PC-3 (cell line): ENCODE measurements at regions not wholly inside any gene's neighbourhood (a gene's known extent, or its start where the extent isn't known, plus 50 kb on each side); places are given as distances from the start of the nearest gene placed in this dataset.

Experiments
- ATAC-seq: fragments of 200-7000 bp; cut with Tn5 transposase; 2 replicates; pipeline ENCODE4 v1.9.1; 2020; ENCODE audit warnings: mild to moderate bottlenecking, moderate library complexity
- BruUV-seq: library from RNA; stranded (reverse); fragments of 400-500 nt; replicated peaks from 2 replicates; lab custom pipeline; 2021; lab: Mats Ljungman, UMichigan
- CTCF ChIA-PET: fragments of 300-600 bp; sonication (Branson Sonifier 250); formaldehyde crosslinking; loops from one replicate; lab custom pipeline; 2022; ENCODE audit warnings: antibody characterized with exemption; lab: Charles Lee
- POLR2A ChIA-PET: fragments of 300-600 bp; sonication (Branson Sonifier 250); formaldehyde crosslinking; loops from one replicate; lab custom pipeline; 2022; ENCODE audit warnings: antibody characterized with exemption; ENCODE audit not compliant: unreplicated experiment; lab: Charles Lee
- DNase-seq: peaks from one replicate; pipeline ENCODE4 v3.0.0-alpha.2; 2015
- H2AFZ ChIP-seq: fragments of 300-600 bp; sonication (generic); 2 replicates; pipeline ENCODE4 v1.6.0; 2016; ENCODE audit warnings: antibody characterized with exemption, low read length
- H3F3A ChIP-seq: fragments of 300-600 bp; sonication (generic); one replicate; pipeline ENCODE4 v1.6.0; 2017; ENCODE audit warnings: antibody characterized with exemption, low read length, control low read depth, mild to moderate bottlenecking; ENCODE audit not compliant: unreplicated experiment
- H3K27ac ChIP-seq: fragments of 300-600 bp; sonication (generic); 2 replicates; pipeline ENCODE4 v1.5.1; 2016; ENCODE audit warnings: mild to moderate bottlenecking, low read length
- H3K27me3 ChIP-seq: fragments of 300-600 bp; sonication (generic); 2 replicates; pipeline ENCODE4 v1.6.1; 2016; ENCODE audit warnings: low read length, mixed read lengths
- H3K36me3 ChIP-seq: fragments of 300-600 bp; sonication (generic); 2 replicates; pipeline ENCODE4 v1.6.1; 2016; ENCODE audit warnings: low read depth, mixed run types, low read length, mixed read lengths
- H3K4me1 ChIP-seq: fragments of 300-600 bp; sonication (generic); 2 replicates; pipeline ENCODE4 v1.5.1; 2016; ENCODE audit warnings: low read length; ENCODE audit not compliant: insufficient read depth
- H3K4me2 ChIP-seq: fragments of 300-600 bp; sonication (generic); 2 replicates; pipeline ENCODE4 v1.6.0; 2016; ENCODE audit warnings: low read length
- H3K4me3 ChIP-seq: fragments of 300-600 bp; sonication (generic); 2 replicates; pipeline ENCODE4 v1.5.1; 2016; ENCODE audit warnings: mild to moderate bottlenecking, low read length, mixed read lengths
- H3K79me2 ChIP-seq: fragments of 300-600 bp; sonication (generic); 2 replicates; pipeline ENCODE4 v1.6.1; 2017; ENCODE audit warnings: low read length, mixed read lengths
- H3K9ac ChIP-seq: fragments of 300-600 bp; sonication (generic); 2 replicates; pipeline ENCODE4 v1.6.0; 2016; ENCODE audit warnings: mild to moderate bottlenecking, low read length
- H3K9me2 ChIP-seq: fragments of 300-600 bp; sonication (generic); replicated peaks from 2 replicates; pipeline ENCODE4 v1.6.1; 2016; ENCODE audit warnings: mixed run types, low read length, mixed read lengths
- H3K9me3 ChIP-seq: fragments of 300-600 bp; sonication (generic); 2 replicates; pipeline ENCODE4 v1.6.1; 2016; ENCODE audit warnings: low read length, mixed read lengths
- H4K20me1 ChIP-seq: fragments of 300-600 bp; sonication (generic); 2 replicates; pipeline ENCODE4 v1.6.1; 2016; ENCODE audit warnings: low read length, mixed read lengths
- CTCF ChIP-seq: fragments of 300-600 bp; sonication (generic); conservative IDR thresholded peaks from 2 replicates; pipeline ENCODE4 v1.5.1; 2017; ENCODE audit warnings: antibody characterized with exemption, low read depth, mild to moderate bottlenecking, low read length
- EZH2 ChIP-seq: fragments of 300-600 bp; sonication (generic); IDR thresholded peaks from one replicate; pipeline ENCODE4 v1.6.1; 2017; ENCODE audit warnings: antibody characterized with exemption, mild to moderate bottlenecking, low read length; ENCODE audit not compliant: unreplicated experiment
- EZH2phosphoT487 ChIP-seq: fragments of 300-600 bp; sonication (generic); IDR thresholded peaks from 2 replicates; pipeline ENCODE4 v1.6.1; 2018; ENCODE audit warnings: mild to moderate bottlenecking, antibody characterized with exemption, low read length, borderline replicate concordance
- intact Hi-C: fragments of 100-400 bp; cut with micrococcal nuclease; formaldehyde crosslinking; loops from 2 replicates; pipeline ENCODE4 v1.9.0; 2023

- POLR2A ChIA-PET, result no interaction called here
Measured at GRCh38 chr12:98018836-98019235, 496.6 kb upstream of the TMPO start.

GRCh38 chr12:98020376-98020775 is 495.0 kb upstream of the TMPO start:
- Histone ChIP-seq H3K4me2 (no peak overlapping the region), H3K79me2 (no peaks in the 10 kb centered on the region), H3K4me1 (no peaks in the 10 kb centered on the region), H3K36me3 (no peaks in the 10 kb centered on the region), H3K9me2 (no peaks in the 10 kb centered on the region), H3K27me3 (no peaks in the 10 kb centered on the region; the same call in 1 of the 2 replicates), H3K27ac (no peak overlapping the region), H3K9me3 (no peaks in the 10 kb centered on the region), H3K9ac (no peak overlapping the region), H2AFZ (no peak overlapping the region), H3K4me3 (no peak overlapping the region), H4K20me1 (no peaks in the 10 kb centered on the region), H3F3A (no peaks in the 10 kb centered on the region)
- TF ChIP-seq EZH2 (no peak), CTCF (no peak), EZH2phosphoT487 (no peak)
- no peak for ATAC-seq
- intact Hi-C loops, result no loop called here
- POLR2A ChIA-PET, result no interaction called here
- DNase-seq, result no peak
- CTCF ChIA-PET, result no interaction called here
- BruUV-seq, result no TSS peak

More at GRCh38 chr12:98018836-98019235, 496.6 kb upstream of the TMPO start:
- ATAC-seq (no peak), DNase-seq (no peak)
- H3K4me2 ChIP-seq, result no peak overlapping the region
- no peak overlapping the region for H3K4me3 ChIP-seq
- BruUV-seq, result no TSS peak
- no peaks in the 10 kb centered on the region for H4K20me1 ChIP-seq
- H3K9me2 ChIP-seq, result no peaks in the 10 kb centered on the region
- no peaks in the 10 kb centered on the region for H3K9me3 ChIP-seq
- CTCF ChIA-PET, result no interaction called here
- TF ChIP-seq EZH2 (no peak), CTCF (no peak), EZH2phosphoT487 (no peak)
- H3F3A ChIP-seq, result no peaks in the 10 kb centered on the region
- H3K27ac ChIP-seq, result no peak overlapping the region
- no peak overlapping the region for H3K9ac ChIP-seq
- no peaks in the 10 kb centered on the region for H3K4me1 ChIP-seq
- H2AFZ ChIP-seq, result no peak overlapping the region
- no peaks in the 10 kb centered on the region for H3K79me2 ChIP-seq
- H3K36me3 ChIP-seq, result no peaks in the 10 kb centered on the region
- no peaks in the 10 kb centered on the region; the same call in 1 of the 2 replicates for H3K27me3 ChIP-seq
- intact Hi-C loops, result no loop called here

GRCh38 chr12:98022961-98023360 is 492.4 kb upstream of the TMPO start:
- ChIA-PET POLR2A (no interaction called here), CTCF (no interaction called here)
- TF ChIP-seq EZH2phosphoT487 (no peak), CTCF (no peak), EZH2 (no peak)
- no peaks in the 10 kb centered on the region for H3K79me2 ChIP-seq
- no peak overlapping the region for H3K27ac ChIP-seq
- DNase-seq (no peak), ATAC-seq (no peak)
- H2AFZ ChIP-seq, result no peak overlapping the region
- H3K27me3 ChIP-seq, result no peaks in the 10 kb centered on the region
- no peaks in the 10 kb centered on the region for H3K9me2 ChIP-seq
- no peaks in the 10 kb centered on the region for H4K20me1 ChIP-seq
- intact Hi-C loops, result no loop called here
- no peak overlapping the region for H3K4me3 ChIP-seq
- H3K36me3 ChIP-seq, result no peaks in the 10 kb centered on the region
- no TSS peak for BruUV-seq
- no peak overlapping the region for H3K9ac ChIP-seq
- H3K4me1 ChIP-seq, result no peaks in the 10 kb centered on the region
- no peaks in the 10 kb centered on the region for H3F3A ChIP-seq
- no peaks in the 10 kb centered on the region for H3K9me3 ChIP-seq
- no peak overlapping the region for H3K4me2 ChIP-seq
